Keratinocyte (primary cell): ENCODE measurements at regions not wholly inside any gene's neighbourhood (a gene's known extent, or its start where the extent isn't known, plus 50 kb on each side); places are given as distances from the start of the nearest gene placed in this dataset.
"Not testable (repeated sequence)": the region's sequence is repeated elsewhere in the genome, so short reads cannot be mapped to it uniquely, and the experiment has no call there.

Experiments
- DNase-seq: peaks from one replicate; pipeline ENCODE4 v3.0.0-alpha.2; 2011; ENCODE audit warnings: low read depth, missing footprints, low spot score
- FAIRE-seq: peaks from 2 replicates; lab custom pipeline; 2011; peaks lifted over from hg19 to GRCh38; lab: Jason Lieb, UNC
- H2AFZ ChIP-seq: 2 replicates; pipeline ENCODE4 v1.6.0; 2012; ENCODE audit warnings: low read length, control low read depth, inconsistent platforms; ENCODE audit not compliant: control insufficient read depth
- H3K27ac ChIP-seq: 2 replicates; pipeline ENCODE4 v1.5.1; 2011; ENCODE audit warnings: low read length; ENCODE audit not compliant: control insufficient read depth, insufficient read depth
- H3K27me3 ChIP-seq: 3 replicates; pipeline ENCODE4 v1.6.0; 2011; ENCODE audit warnings: low read length; ENCODE audit not compliant: control insufficient read depth, insufficient read depth; ENCODE audit errors: extremely low read depth
- H3K36me3 ChIP-seq, 2 experiments: 2 replicates in 1 of 2; 3 replicates in 1 of 2; pipeline ENCODE4 v1.5.1; 2011; ENCODE audit warnings: low read length in 2 of 2, mild to moderate bottlenecking in 1 of 2; ENCODE audit not compliant: control insufficient read depth in 2 of 2, insufficient read depth in 2 of 2; ENCODE audit errors: extremely low read depth in 1 of 2
- H3K4me1 ChIP-seq: 3 replicates; pipeline ENCODE4 v1.5.1; 2011; ENCODE audit warnings: low read length; ENCODE audit not compliant: control insufficient read depth, insufficient read depth; ENCODE audit errors: extremely low read depth
- H3K4me2 ChIP-seq: 3 replicates; pipeline ENCODE4 v1.6.0; 2011; ENCODE audit warnings: low read depth, low read length; ENCODE audit not compliant: control insufficient read depth, insufficient read depth; ENCODE audit errors: extremely low read depth
- H3K4me3 ChIP-seq, 3 experiments: fragments of 200-600 bp in 1 of 3; sonication (generic) in 1 of 3; 2 replicates in 2 of 3; 3 replicates in 1 of 3; pipeline ENCODE4 v1.5.1; 2011 to 2016; ENCODE audit warnings: low read length in 3 of 3, mild to moderate bottlenecking in 3 of 3, control low read depth in 2 of 3, inconsistent platforms in 1 of 3, low read depth in 1 of 3, mixed read lengths in 1 of 3, mixed run types in 1 of 3, moderate library complexity in 1 of 3; ENCODE audit not compliant: control insufficient read depth in 2 of 3, insufficient read depth in 2 of 3; ENCODE audit errors: extremely low read depth in 1 of 3
- H3K79me2 ChIP-seq: 2 replicates; pipeline ENCODE4 v1.6.0; 2012; ENCODE audit warnings: low read length; ENCODE audit not compliant: control insufficient read depth, insufficient read depth
- H3K9ac ChIP-seq: 3 replicates; pipeline ENCODE4 v1.6.0; 2011; ENCODE audit warnings: low read length; ENCODE audit not compliant: control insufficient read depth, insufficient read depth; ENCODE audit errors: extremely low read depth
- H3K9me1 ChIP-seq: 3 replicates; pipeline ENCODE4 v1.6.0; 2011; ENCODE audit warnings: low read length; ENCODE audit not compliant: control insufficient read depth, insufficient read depth; ENCODE audit errors: extremely low read depth
- H3K9me3 ChIP-seq: 2 replicates; pipeline ENCODE4 v1.5.1; 2012; ENCODE audit warnings: low read depth, low read length; ENCODE audit not compliant: control insufficient read depth
- H4K20me1 ChIP-seq: 3 replicates; pipeline ENCODE4 v1.6.0; 2011; ENCODE audit warnings: low read length; ENCODE audit not compliant: control insufficient read depth, insufficient read depth; ENCODE audit errors: extremely low read depth
- EZH2 ChIP-seq: IDR thresholded peaks from one replicate; pipeline ENCODE4 v1.6.1; 2012; ENCODE audit warnings: inconsistent platforms, mild to moderate bottlenecking, low read length, moderate library complexity
- dilution Hi-C: fragments of 300-500 bp; cut with MboI; formaldehyde crosslinking; loops from one replicate; pipeline ENCODE4 v1.7.0; 2020; ENCODE audit warnings: low sequenced_read_pairs; ENCODE audit not compliant: extremely low pct_ligation_motif_present
- TF ChIP-seq, protein P1 (sequence below), 3 experiments: IDR thresholded peaks in 1 of 3; conservative IDR thresholded peaks in 1 of 3; optimal IDR thresholded peaks in 1 of 3; 2 replicates in 2 of 3; 3 replicates in 1 of 3; pipeline versions ENCODE3 to v1.5.1; 2011; ENCODE audit warnings: low read length in 3 of 3, mild to moderate bottlenecking in 3 of 3, moderate library complexity in 2 of 3, control low read depth in 1 of 3, inconsistent platforms in 1 of 3; ENCODE audit not compliant: insufficient read depth in 2 of 3; ENCODE audit errors: extremely low read depth in 1 of 3

DNA sequence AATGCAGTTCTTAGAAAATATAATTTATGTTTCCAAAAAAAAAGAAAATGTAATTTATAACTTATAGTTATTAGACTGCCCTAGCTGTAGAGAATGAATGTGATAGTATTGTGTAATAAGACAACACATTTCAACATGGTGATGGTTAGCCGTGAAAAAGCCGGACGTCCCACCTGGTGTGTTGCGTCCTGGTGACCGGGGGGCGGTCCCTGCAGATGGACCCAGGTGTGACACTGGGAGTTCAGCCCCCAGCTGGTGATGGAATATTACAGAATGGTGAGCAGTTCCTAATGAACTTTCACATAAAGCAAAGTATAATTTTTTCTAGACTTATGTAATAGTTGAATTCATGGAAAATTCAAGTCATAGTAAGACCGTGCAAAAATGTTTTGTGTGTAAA lies 132.8 kb downstream of the LAT start:
- Histone ChIP-seq H4K20me1 (no peaks in the 10 kb centered on the region), H3K4me3 (no peak overlapping the region), H3K9ac (no peak overlapping the region), H3K27ac (no peak overlapping the region), H3K4me1 (no peaks in the 10 kb centered on the region), H3K9me3 (no peaks in the 10 kb centered on the region), H3K9me1 (no peaks in the 10 kb centered on the region), H3K4me2 (no peak overlapping the region), H3K79me2 (no peaks in the 10 kb centered on the region), H2AFZ (no peak overlapping the region), H3K36me3 (no peaks in the 10 kb centered on the region), H3K27me3 (peaks cover 12% of the 10 kb centered on the region)
- DNase-seq = no peak
- no peak for TF ChIP-seq EZH2
- TF ChIP-seq, protein P1, sequence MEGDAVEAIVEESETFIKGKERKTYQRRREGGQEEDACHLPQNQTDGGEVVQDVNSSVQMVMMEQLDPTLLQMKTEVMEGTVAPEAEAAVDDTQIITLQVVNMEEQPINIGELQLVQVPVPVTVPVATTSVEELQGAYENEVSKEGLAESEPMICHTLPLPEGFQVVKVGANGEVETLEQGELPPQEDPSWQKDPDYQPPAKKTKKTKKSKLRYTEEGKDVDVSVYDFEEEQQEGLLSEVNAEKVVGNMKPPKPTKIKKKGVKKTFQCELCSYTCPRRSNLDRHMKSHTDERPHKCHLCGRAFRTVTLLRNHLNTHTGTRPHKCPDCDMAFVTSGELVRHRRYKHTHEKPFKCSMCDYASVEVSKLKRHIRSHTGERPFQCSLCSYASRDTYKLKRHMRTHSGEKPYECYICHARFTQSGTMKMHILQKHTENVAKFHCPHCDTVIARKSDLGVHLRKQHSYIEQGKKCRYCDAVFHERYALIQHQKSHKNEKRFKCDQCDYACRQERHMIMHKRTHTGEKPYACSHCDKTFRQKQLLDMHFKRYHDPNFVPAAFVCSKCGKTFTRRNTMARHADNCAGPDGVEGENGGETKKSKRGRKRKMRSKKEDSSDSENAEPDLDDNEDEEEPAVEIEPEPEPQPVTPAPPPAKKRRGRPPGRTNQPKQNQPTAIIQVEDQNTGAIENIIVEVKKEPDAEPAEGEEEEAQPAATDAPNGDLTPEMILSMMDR (optimal IDR thresholded peaks at IDR 0.05 in 1 of 3, IDR thresholded peaks at IDR 0.05 in 1 of 3, conservative IDR thresholded peaks at IDR 0.05 in 1 of 3; ENCODE audit: extremely low read depth in 1 of 3, insufficient read depth in 2 of 3, low read length in 3 of 3) = no peak
- dilution Hi-C loops = no loop called here
- FAIRE-seq = no peak

DNA sequence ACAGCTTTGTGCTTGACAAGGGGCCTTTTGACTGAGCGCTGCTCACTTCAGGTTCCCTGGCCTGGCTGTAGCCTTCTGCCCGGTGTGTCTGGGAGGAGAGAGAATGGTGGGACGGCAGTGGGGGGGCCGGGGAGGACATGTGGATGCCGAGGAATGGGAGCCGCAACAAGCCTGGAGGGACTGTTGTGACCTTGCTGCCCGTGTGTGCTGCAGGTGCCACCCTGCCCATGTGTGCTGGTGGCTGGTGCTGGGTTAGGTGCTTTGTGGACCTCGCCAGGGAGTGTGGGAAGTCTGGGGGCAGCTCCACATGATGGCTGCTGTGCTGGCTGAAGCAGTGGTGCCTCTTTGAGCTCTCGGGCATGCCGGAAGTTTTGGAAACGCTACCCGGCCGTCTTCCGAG lies 132.1 kb downstream of the LAT start:
- dilution Hi-C loops = no loop called here
- Histone ChIP-seq H3K9me3 (no peaks in the 10 kb centered on the region), H3K9ac (no peak overlapping the region), H4K20me1 (no peaks in the 10 kb centered on the region), H3K4me1 (no peaks in the 10 kb centered on the region), H3K27ac (no peak overlapping the region), H3K9me1 (no peaks in the 10 kb centered on the region), H3K4me3 (no peak overlapping the region), H3K27me3 (peaks cover 12% of the 10 kb centered on the region), H2AFZ (no peak overlapping the region), H3K4me2 (no peak overlapping the region), H3K36me3 (no peaks in the 10 kb centered on the region), H3K79me2 (no peaks in the 10 kb centered on the region)
- DNase-seq (no peak), FAIRE-seq (no peak)
- TF ChIP-seq EZH2 = no peak
- TF ChIP-seq, protein P1 (optimal IDR thresholded peaks at IDR 0.05 in 1 of 3, IDR thresholded peaks at IDR 0.05 in 1 of 3, conservative IDR thresholded peaks at IDR 0.05 in 1 of 3; ENCODE audit: extremely low read depth in 1 of 3, insufficient read depth in 2 of 3, low read length in 3 of 3) = no peak

DNA sequence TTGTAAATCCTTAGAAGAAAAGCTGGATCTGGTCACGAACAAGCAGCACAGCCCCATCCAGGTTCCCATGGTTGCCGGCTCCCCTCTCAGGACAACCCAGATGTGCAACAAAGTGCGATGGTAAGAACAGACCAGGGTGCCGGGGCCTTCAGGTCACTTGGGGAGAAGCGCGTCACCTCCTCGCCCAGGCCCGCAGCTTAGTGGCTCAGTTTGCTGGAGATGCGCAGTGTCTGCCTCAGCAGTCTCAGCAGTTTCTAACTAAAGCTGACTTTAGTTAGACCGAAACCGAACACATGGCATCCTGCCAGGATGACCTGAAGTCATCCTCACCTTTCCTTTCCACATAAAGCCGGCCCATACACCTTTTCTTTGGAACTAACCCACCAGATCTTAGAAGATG lies 131.4 kb downstream of the LAT start:
- H3K27ac ChIP-seq, DNase-seq, H3K9me3 ChIP-seq, H2AFZ ChIP-seq, H3K4me1 ChIP-seq, H3K4me3 ChIP-seq, H3K9me1 ChIP-seq, dilution Hi-C loops, H3K4me2 ChIP-seq, FAIRE-seq, H3K36me3 ChIP-seq, H3K9ac ChIP-seq, H4K20me1 ChIP-seq, H3K79me2 ChIP-seq: not testable (repeated sequence)
- peaks cover 12% of the 10 kb centered on the region for H3K27me3 ChIP-seq

DNA sequence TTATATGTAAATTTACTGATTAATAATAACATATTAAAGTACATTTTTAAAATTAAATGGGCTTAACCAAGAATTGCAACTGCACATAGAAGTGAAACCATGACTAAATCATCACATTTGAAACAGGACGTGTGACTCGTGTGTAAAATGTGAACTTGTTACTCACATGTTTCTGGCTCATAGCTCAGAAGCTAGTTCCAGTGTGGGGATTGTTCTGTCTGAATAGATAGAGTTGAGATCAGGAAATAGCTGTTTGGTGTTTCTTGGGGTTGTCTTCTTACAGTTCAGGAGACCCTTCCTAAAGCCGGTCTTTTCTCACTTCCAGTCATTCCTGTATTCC lies 130.9 kb downstream of the LAT start:
- dilution Hi-C loops, H3K9ac ChIP-seq, H4K20me1 ChIP-seq, H3K9me3 ChIP-seq, H3K79me2 ChIP-seq, H3K36me3 ChIP-seq, H3K9me1 ChIP-seq, H2AFZ ChIP-seq, H3K4me1 ChIP-seq, H3K4me3 ChIP-seq, DNase-seq, H3K27ac ChIP-seq: not testable (repeated sequence)
- H3K4me2 ChIP-seq = peak overlapping the region; percentile 22
- FAIRE-seq = peak; percentile 65
- peaks cover 12% of the 10 kb centered on the region for H3K27me3 ChIP-seq
